ENCODE measurements at regions not wholly inside any gene's neighbourhood (a gene's known extent, or its start where the extent isn't known, plus 50 kb on each side); places are given as distances from the start of the nearest gene placed in this dataset.

- no peak for TF ChIP-seq EZH2 (IDR thresholded peaks at IDR 0.05; ENCODE audit: low read length, missing control alignments)
- TF ChIP-seq CTCF (conservative IDR thresholded peaks at IDR 0.05 in 1 of 2, IDR thresholded peaks at IDR 0.05 in 1 of 2; ENCODE audit: low read depth in 1 of 2, low read length in 2 of 2), result no peak
These were observed 129.1 kb upstream of the CBLN2 start for GRCh38 chr18:72673242-72673641.

Data from fibroblast of lung (primary cell).